ENCODE measurements at regions not wholly inside any gene's neighbourhood (a gene's known extent, or its start where the extent isn't known, plus 50 kb on each side); places are given as distances from the start of the nearest gene placed in this dataset.

- DNase-seq: no peak
- H3K36me3 Mint-ChIP-seq (ENCODE audit: low read depth): no peaks in the 10 kb centered on the region
- no peaks in the 10 kb centered on the region for H3K27me3 Mint-ChIP-seq
- CTCF ChIA-PET: no interaction called here
- H3K4me1 Mint-ChIP-seq: no peaks in the 10 kb centered on the region
- H3K4me3 Mint-ChIP-seq: no peak overlapping the region
- H3K27ac Mint-ChIP-seq: no peak overlapping the region
- POLR2A ChIA-PET: no interaction called here
- no peaks in the 10 kb centered on the region for H3K9me3 Mint-ChIP-seq
Measured at GRCh38 chrX:76657499-76657898, 230.0 kb downstream of the MAGEE1 start.
